IMR-90 (cell line): ENCODE measurements at regions not wholly inside any gene's neighbourhood (a gene's known extent, or its start where the extent isn't known, plus 50 kb on each side); places are given as distances from the start of the nearest gene placed in this dataset.

Source experiments
- ATAC-seq: fragments of 200-7000 bp; cut with Tn5 transposase; 2 replicates; pipeline ENCODE4 v1.9.1; 2020; ENCODE audit warnings: low read depth, mild to moderate bottlenecking, moderate library complexity
- BruUV-seq: library from RNA; stranded (reverse); fragments of 400-500 nt; replicated peaks from 2 replicates; lab custom pipeline; 2021; lab: Mats Ljungman, UMichigan
- CTCF ChIA-PET: fragments of 300-600 bp; formaldehyde crosslinking; extraction: SDS; loops from one replicate; lab custom pipeline; 2021; ENCODE audit warnings: antibody characterized with exemption; lab: Yijun Ruan, JAX
- POLR2A ChIA-PET: fragments of 300-600 bp; sonication (Branson Sonifier 250); formaldehyde crosslinking; loops from one replicate; lab custom pipeline; 2022; ENCODE audit warnings: antibody characterized with exemption; ENCODE audit not compliant: unreplicated experiment; lab: Charles Lee
- DNase-seq: peaks from one replicate; pipeline ENCODE4 v3.0.0; 2013
- H2AFZ ChIP-seq: replicated peaks from 2 replicates; pipeline ENCODE3; 2013; ENCODE audit warnings: low read length, mild to moderate bottlenecking; ENCODE audit not compliant: poor library complexity
- H2AK5ac ChIP-seq: 2 replicates; pipeline ENCODE4 v1.6.1; 2013; ENCODE audit warnings: low read depth, low read length, inconsistent platforms
- H2AK9ac ChIP-seq: replicated peaks from 2 replicates; pipeline ENCODE3; 2013; ENCODE audit warnings: mild to moderate bottlenecking, low read depth, low read length, moderate library complexity; ENCODE audit not compliant: poor library complexity
- H2BK120ac ChIP-seq: 2 replicates; pipeline ENCODE4 v1.6.1; 2013; ENCODE audit warnings: low read depth, low read length, inconsistent platforms
- H2BK15ac ChIP-seq: 3 replicates; pipeline ENCODE4 v1.6.1; 2013; ENCODE audit warnings: low read depth, low read length, inconsistent platforms
- H2BK20ac ChIP-seq: 2 replicates; pipeline ENCODE4 v1.6.1; 2013; ENCODE audit warnings: low read depth, mild to moderate bottlenecking, inconsistent platforms, low read length, moderate library complexity
- H2BK5ac ChIP-seq: 2 replicates; pipeline ENCODE4 v1.6.1; 2013; ENCODE audit warnings: mild to moderate bottlenecking, low read depth, low read length, inconsistent platforms; ENCODE audit not compliant: poor library complexity, severe bottlenecking
- H3K14ac ChIP-seq: replicated peaks from 2 replicates; pipeline ENCODE4 v1.6.1; 2013; ENCODE audit warnings: low read depth, low read length, inconsistent platforms
- H3K18ac ChIP-seq: 2 replicates; pipeline ENCODE4 v1.6.1; 2013; ENCODE audit warnings: low read depth, low read length, control low read depth
- H3K23ac ChIP-seq: 2 replicates; pipeline ENCODE4 v1.6.1; 2013; ENCODE audit warnings: low read depth, low read length, inconsistent platforms
- H3K27ac ChIP-seq: 2 replicates; pipeline ENCODE4 v1.5.1; 2013; ENCODE audit warnings: mild to moderate bottlenecking, control low read depth, low read length; ENCODE audit not compliant: insufficient read depth
- H3K27me3 ChIP-seq: 2 replicates; pipeline ENCODE4 v1.6.1; 2013; ENCODE audit warnings: low read length; ENCODE audit not compliant: control insufficient read depth, insufficient read depth
- H3K36me3 ChIP-seq: 2 replicates; pipeline ENCODE4 v1.6.1; 2013; ENCODE audit warnings: low read length, mixed read lengths; ENCODE audit not compliant: control insufficient read depth, insufficient read depth
- H3K4ac ChIP-seq: 2 replicates; pipeline ENCODE4 v1.6.1; 2013; ENCODE audit warnings: low read depth, low read length, inconsistent platforms
- H3K4me1 ChIP-seq: 2 replicates; pipeline ENCODE4 v1.6.1; 2013; ENCODE audit warnings: low read length, mixed read lengths; ENCODE audit not compliant: control insufficient read depth, insufficient read depth
- H3K4me2 ChIP-seq: 2 replicates; pipeline ENCODE4 v1.6.1; 2013; ENCODE audit warnings: low read depth, mild to moderate bottlenecking, control low read depth, low read length, moderate library complexity
- H3K4me3 ChIP-seq: 2 replicates; pipeline ENCODE4 v1.5.1; 2013; ENCODE audit warnings: low read depth, mild to moderate bottlenecking, control low read depth, low read length, moderate library complexity; ENCODE audit not compliant: insufficient read depth
- H3K56ac ChIP-seq: 2 replicates; pipeline ENCODE4 v1.6.1; 2013; ENCODE audit warnings: low read length, inconsistent platforms; ENCODE audit not compliant: insufficient read depth; ENCODE audit errors: extremely low read depth
- H3K79me1 ChIP-seq, 2 experiments: 2 replicates each; pipeline ENCODE4 v1.6.1; 2013; ENCODE audit warnings: low read length in 2 of 2, inconsistent platforms in 1 of 2, low read depth in 1 of 2
- H3K9ac ChIP-seq: 2 replicates; pipeline ENCODE4 v1.6.1; 2013; ENCODE audit warnings: low read depth, low read length, control low read depth
- H3K9me1 ChIP-seq: 2 replicates; pipeline ENCODE4 v1.6.1; 2013; ENCODE audit warnings: low read length, inconsistent platforms; ENCODE audit not compliant: insufficient read depth
- H3K9me3 ChIP-seq: 2 replicates; pipeline ENCODE4 v1.6.1; 2013; ENCODE audit warnings: low read length; ENCODE audit not compliant: control insufficient read depth, insufficient read depth
- H4K20me1 ChIP-seq: 2 replicates; pipeline ENCODE4 v1.6.1; 2013; ENCODE audit warnings: low read length, inconsistent platforms; ENCODE audit not compliant: insufficient read depth
- H4K5ac ChIP-seq: 2 replicates; pipeline ENCODE4 v1.6.1; 2013; ENCODE audit warnings: mild to moderate bottlenecking, low read depth, low read length, control low read depth
- H4K8ac ChIP-seq, 2 experiments: 2 replicates each; pipeline ENCODE4 v1.6.1; 2013; ENCODE audit warnings: low read depth in 2 of 2, low read length in 2 of 2, control low read depth in 1 of 2, inconsistent platforms in 1 of 2
- H4K91ac ChIP-seq: 2 replicates; pipeline ENCODE4 v1.6.1; 2013; ENCODE audit warnings: low read depth, low read length, inconsistent platforms; ENCODE audit not compliant: insufficient read depth
- BHLHE40 ChIP-seq: fragments of 150-350 bp; IDR thresholded peaks from 2 replicates; pipeline ENCODE4 v1.6.1; 2016; ENCODE audit warnings: mild to moderate bottlenecking, low read depth, low read length
- CEBPB ChIP-seq: IDR thresholded peaks from 2 replicates; pipeline ENCODE4 v1.6.1; 2012; ENCODE audit warnings: low read depth, low read length, improper control_type of control experiment
- CTCF ChIP-seq: conservative IDR thresholded peaks from 2 replicates; pipeline ENCODE4 v1.5.1; 2012; ENCODE audit warnings: mild to moderate bottlenecking, low read depth, low read length, improper control_type of control experiment
- MAFK ChIP-seq: IDR thresholded peaks from 2 replicates; pipeline ENCODE4 v1.6.1; 2012; ENCODE audit warnings: low read depth, low read length, improper control_type of control experiment
- WGBS, 2 experiments: methylation state at CpG; one replicate each; pipeline versions ENCODE4 v1.1.5 to v1.1.7; 2013; ENCODE audit warnings: missing lambda C conversion rate in 2 of 2; ENCODE audit not compliant: insufficient read length in 1 of 2; ENCODE audit errors: extremely low coverage in 2 of 2; 5-methylcytosine and 5-hydroxymethylcytosine counted together
- dilution Hi-C: fragments of 300-500 bp; cut with HindIII; formaldehyde crosslinking; loops from one replicate; pipeline ENCODE4 v1.14.3; 2018; ENCODE audit warnings: low sequenced_read_pairs; ENCODE audit not compliant: unreplicated experiment
- in situ Hi-C: fragments of 300-500 bp; cut with MboI; formaldehyde crosslinking; loops from 3 replicates; pipeline ENCODE4 v1.14.3; 2019; ENCODE audit warnings: low sequenced_read_pairs, inconsistent platforms, mixed read lengths
- intact Hi-C: fragments of 100-400 bp; cut with micrococcal nuclease; formaldehyde crosslinking; loops from 2 replicates; pipeline ENCODE4 v1.10.0; 2022

DNA sequence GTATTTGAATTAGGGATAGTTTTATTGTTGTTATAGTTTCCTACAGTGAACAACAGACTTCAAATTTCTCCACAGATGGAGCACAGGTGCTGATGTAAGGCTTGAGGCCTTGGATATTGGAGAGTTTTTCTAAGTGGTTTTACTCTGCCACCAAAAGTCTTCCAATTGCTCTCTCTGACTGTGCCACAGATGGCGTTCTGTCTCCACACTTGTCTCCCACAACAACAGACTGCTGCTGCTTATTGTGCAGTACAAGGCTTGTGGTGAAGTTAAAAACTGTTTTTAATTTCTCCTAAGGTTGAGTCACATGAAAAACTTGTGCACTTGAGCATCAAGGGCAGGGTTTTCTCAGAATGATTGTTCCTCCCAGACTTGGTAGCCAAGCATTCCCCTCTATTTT, 460.9 kb upstream of the KHDRBS2 start:
- no peak overlapping the region for H2AK5ac ChIP-seq
- no peak overlapping the region for H3K4me2 ChIP-seq
- H4K8ac ChIP-seq, result no peak overlapping the region
- H3K36me3 ChIP-seq, result no peaks in the 10 kb centered on the region
- H3K14ac ChIP-seq, result no peak overlapping the region
- H2AK9ac ChIP-seq, result no peak overlapping the region
- no peak overlapping the region for H2BK20ac ChIP-seq
- no peak overlapping the region for H2BK120ac ChIP-seq
- no peak overlapping the region for H2AFZ ChIP-seq
- H3K23ac ChIP-seq, result no peak overlapping the region
- H3K27ac ChIP-seq, result no peak overlapping the region
- ChIA-PET POLR2A (no interaction called here), CTCF (no interaction called here)
- ATAC-seq (no peak), DNase-seq (no peak)
- H3K56ac ChIP-seq, result no peak overlapping the region
- intact Hi-C loops, result no loop called here
- no peak overlapping the region for H4K5ac ChIP-seq
- H3K9me3 ChIP-seq, result no peaks in the 10 kb centered on the region
- H3K9me1 ChIP-seq, result no peaks in the 10 kb centered on the region
- H3K27me3 ChIP-seq, result no peaks in the 10 kb centered on the region
- no peak overlapping the region for H3K4ac ChIP-seq
- H3K4me1 ChIP-seq, result no peaks in the 10 kb centered on the region
- in situ Hi-C loops, result no loop called here
- dilution Hi-C loops, result no loop called here
- no peak overlapping the region for H2BK5ac ChIP-seq
- BruUV-seq, result no TSS peak
- TF ChIP-seq CEBPB, result no peak
- no peak for TF ChIP-seq CTCF
- no peak for TF ChIP-seq MAFK
- no peak for TF ChIP-seq BHLHE40
- no CpG with 5 or more reads among the region's 1 CpG for WGBS, 2 experiments
- H3K9ac ChIP-seq, result no peak overlapping the region
- H3K4me3 ChIP-seq, result no peak overlapping the region
- H4K20me1 ChIP-seq, result no peaks in the 10 kb centered on the region
- no peak overlapping the region for H3K18ac ChIP-seq
- no peaks in the 10 kb centered on the region for H3K79me1 ChIP-seq
- H2BK15ac ChIP-seq, result no peak overlapping the region
- no peak overlapping the region for H4K91ac ChIP-seq
